Parathyroid adenoma (tissue), 2 donors: ENCODE measurements at regions not wholly inside any gene's neighbourhood (a gene's known extent, or its start where the extent isn't known, plus 50 kb on each side); places are given as distances from the start of the nearest gene placed in this dataset.

ENCODE experiments used
- H2AFZ ChIP-seq: fragments of 300-600 bp; sonication (generic); one replicate; pipeline ENCODE4 v1.7.0; 2017; ENCODE audit warnings: antibody characterized with exemption, mild to moderate bottlenecking
- H3K27ac ChIP-seq: fragments of 300-600 bp; sonication (generic); one replicate; pipeline ENCODE4 v1.7.0; 2017
- H3K27me3 ChIP-seq: fragments of 300-600 bp; sonication (generic); one replicate; pipeline ENCODE4 v1.7.0; 2017; ENCODE audit warnings: low read length; ENCODE audit not compliant: control insufficient read depth, insufficient read depth
- H3K36me3 ChIP-seq: fragments of 300-600 bp; sonication (generic); one replicate; pipeline ENCODE4 v1.7.0; 2017; ENCODE audit warnings: low read length; ENCODE audit not compliant: control insufficient read depth, insufficient read depth
- H3K4me1 ChIP-seq: fragments of 300-600 bp; sonication (generic); one replicate; pipeline ENCODE4 v1.7.0; 2017; ENCODE audit warnings: control low read depth
- H3K4me2 ChIP-seq: fragments of 300-600 bp; sonication (generic); one replicate; pipeline ENCODE4 v1.7.0; 2017; ENCODE audit warnings: low read length
- H3K4me3 ChIP-seq: fragments of 300-600 bp; sonication (generic); one replicate; pipeline ENCODE4 v1.7.0; 2017; ENCODE audit warnings: low read depth, low read length
- H3K79me2 ChIP-seq: fragments of 300-600 bp; sonication (generic); one replicate; pipeline ENCODE4 v1.7.0; 2017; ENCODE audit warnings: control low read depth
- H3K9ac ChIP-seq: fragments of 300-600 bp; sonication (generic); one replicate; pipeline ENCODE4 v1.7.0; 2017; ENCODE audit warnings: mild to moderate bottlenecking
- H3K9me3 ChIP-seq: fragments of 300-600 bp; sonication (generic); one replicate; pipeline ENCODE4 v1.7.0; 2017; ENCODE audit warnings: low read length; ENCODE audit not compliant: control insufficient read depth
- CTCF ChIP-seq: fragments of 300-600 bp; sonication (generic); IDR thresholded peaks from one replicate; pipeline ENCODE4 v1.7.0; 2017; ENCODE audit warnings: antibody characterized with exemption, mild to moderate bottlenecking
- donor health status: primary hyperparathyroidism.

GRCh38 chr2:83113953-83114352, 1345.1 kb downstream of the SUCLG1 start:
- no peaks in the 10 kb centered on the region for H3K79me2 ChIP-seq
- TF ChIP-seq CTCF = no peak
- no peak overlapping the region for H3K27ac ChIP-seq
- H3K4me1 ChIP-seq = no peaks in the 10 kb centered on the region
- no peak overlapping the region for H3K9ac ChIP-seq
- H2AFZ ChIP-seq = no peak overlapping the region
- no peak overlapping the region for H3K4me2 ChIP-seq
- H3K27me3 ChIP-seq = no peaks in the 10 kb centered on the region
- no peak overlapping the region for H3K4me3 ChIP-seq
- H3K36me3 ChIP-seq = no peaks in the 10 kb centered on the region
- H3K9me3 ChIP-seq = no peaks in the 10 kb centered on the region

GRCh38 chr2:83112858-83113257, 1346.2 kb downstream of the SUCLG1 start:
- no peak for TF ChIP-seq CTCF
- H3K9me3 ChIP-seq = no peaks in the 10 kb centered on the region
- no peak overlapping the region for H3K4me2 ChIP-seq
- no peaks in the 10 kb centered on the region for H3K27me3 ChIP-seq
- no peaks in the 10 kb centered on the region for H3K36me3 ChIP-seq
- no peaks in the 10 kb centered on the region for H3K79me2 ChIP-seq
- H2AFZ ChIP-seq = no peak overlapping the region
- H3K27ac ChIP-seq = no peak overlapping the region
- no peaks in the 10 kb centered on the region for H3K4me1 ChIP-seq
- no peak overlapping the region for H3K4me3 ChIP-seq
- H3K9ac ChIP-seq = no peak overlapping the region

- Histone ChIP-seq H3K79me2 (no peaks in the 10 kb centered on the region), H3K4me2 (no peak overlapping the region), H3K27me3 (no peaks in the 10 kb centered on the region), H3K9me3 (no peaks in the 10 kb centered on the region), H3K4me1 (no peaks in the 10 kb centered on the region), H2AFZ (no peak overlapping the region), H3K9ac (no peak overlapping the region), H3K36me3 (no peaks in the 10 kb centered on the region), H3K4me3 (no peak overlapping the region), H3K27ac (no peak overlapping the region)
- TF ChIP-seq CTCF = no peak
Measured at GRCh38 chr2:83109284-83109683, 1349.8 kb downstream of the SUCLG1 start.

GRCh38 chr2:83106853-83107252, 1352.2 kb downstream of the SUCLG1 start:
- no peak overlapping the region for H3K27ac ChIP-seq
- no peaks in the 10 kb centered on the region for H3K36me3 ChIP-seq
- H3K4me3 ChIP-seq = no peak overlapping the region
- no peaks in the 10 kb centered on the region for H3K79me2 ChIP-seq
- H3K9me3 ChIP-seq = no peaks in the 10 kb centered on the region
- H2AFZ ChIP-seq = no peak overlapping the region
- no peak overlapping the region for H3K4me2 ChIP-seq
- no peaks in the 10 kb centered on the region for H3K4me1 ChIP-seq
- H3K9ac ChIP-seq = no peak overlapping the region
- TF ChIP-seq CTCF = no peak
- no peaks in the 10 kb centered on the region for H3K27me3 ChIP-seq

GRCh38 chr2:83104202-83104601, 1354.9 kb downstream of the SUCLG1 start:
- H3K4me3 ChIP-seq = no peak overlapping the region
- no peak overlapping the region for H3K9ac ChIP-seq
- H3K79me2 ChIP-seq = no peaks in the 10 kb centered on the region
- TF ChIP-seq CTCF = no peak
- no peak overlapping the region for H2AFZ ChIP-seq
- H3K36me3 ChIP-seq = no peaks in the 10 kb centered on the region
- H3K4me1 ChIP-seq = no peaks in the 10 kb centered on the region
- no peak overlapping the region for H3K4me2 ChIP-seq
- no peaks in the 10 kb centered on the region for H3K9me3 ChIP-seq
- no peaks in the 10 kb centered on the region for H3K27me3 ChIP-seq
- H3K27ac ChIP-seq = no peak overlapping the region
